ENCODE measurements at regions not wholly inside any gene's neighbourhood (a gene's known extent, or its start where the extent isn't known, plus 50 kb on each side); places are given as distances from the start of the nearest gene placed in this dataset.

GRCh38 chr11:120055646-120056045 lies 82.3 kb downstream of the TRIM29 start:
- H3K79me2 ChIP-seq (ENCODE audit: control insufficient read depth, low read length) = no peaks in the 10 kb centered on the region
- no peaks in the 10 kb centered on the region for H3K9me3 ChIP-seq (ENCODE audit: control insufficient read depth, insufficient read depth, low read length)
- peaks cover 19% of the 10 kb centered on the region for H3K27me3 ChIP-seq (ENCODE audit: control insufficient read depth, low read length)
- no peak for TF ChIP-seq EZH2phosphoT487 (IDR thresholded peaks at IDR 0.05; ENCODE audit: borderline replicate concordance, low read length)
- no peak for TF ChIP-seq CTCF (IDR thresholded peaks at IDR 0.05; ENCODE audit: low read depth, low read length, poor library complexity, severe bottlenecking)
- no peaks in the 10 kb centered on the region for H3F3A ChIP-seq (ENCODE audit: control insufficient read depth, insufficient read depth)
- no peaks in the 10 kb centered on the region for H3K4me1 ChIP-seq (ENCODE audit: control insufficient read depth, low read length)
- H3K4me2 ChIP-seq (ENCODE audit: low read length) = no peak overlapping the region
- H3K27ac ChIP-seq (ENCODE audit: low read depth, low read length) = no peak overlapping the region
- H4K20me1 ChIP-seq (ENCODE audit: control insufficient read depth, insufficient read depth, low read depth, low read length) = no peaks in the 10 kb centered on the region
- H3K9me2 ChIP-seq (replicated peaks; ENCODE audit: control insufficient read depth, low read length) = no peaks in the 10 kb centered on the region
- H3K36me3 ChIP-seq (ENCODE audit: control insufficient read depth, low read length) = no peaks in the 10 kb centered on the region
- H3K4me3 ChIP-seq (ENCODE audit: low read length) = no peak overlapping the region

- Histone ChIP-seq H3F3A (ENCODE audit: control insufficient read depth, insufficient read depth) (no peaks in the 10 kb centered on the region), H3K27me3 (ENCODE audit: control insufficient read depth, low read length) (peaks cover 19% of the 10 kb centered on the region), H3K9me2 (replicated peaks; ENCODE audit: control insufficient read depth, low read length) (no peaks in the 10 kb centered on the region), H3K4me1 (ENCODE audit: control insufficient read depth, low read length) (no peaks in the 10 kb centered on the region), H3K4me3 (ENCODE audit: low read length) (no peak overlapping the region), H3K27ac (ENCODE audit: low read depth, low read length) (no peak overlapping the region), H3K36me3 (ENCODE audit: control insufficient read depth, low read length) (no peaks in the 10 kb centered on the region), H3K4me2 (ENCODE audit: low read length) (no peak overlapping the region), H3K79me2 (ENCODE audit: control insufficient read depth, low read length) (no peaks in the 10 kb centered on the region), H4K20me1 (ENCODE audit: control insufficient read depth, insufficient read depth, low read depth, low read length) (no peaks in the 10 kb centered on the region), H3K9me3 (ENCODE audit: control insufficient read depth, insufficient read depth, low read length) (no peaks in the 10 kb centered on the region)
- TF ChIP-seq EZH2phosphoT487 (IDR thresholded peaks at IDR 0.05; ENCODE audit: borderline replicate concordance, low read length) = no peak
Observed at GRCh38 chr11:120054753-120055045, 83.2 kb downstream of the TRIM29 start.

GRCh38 chr11:120054016-120054752 lies 83.7 kb downstream of the TRIM29 start:
- Histone ChIP-seq H3K79me2 (ENCODE audit: control insufficient read depth, low read length) (no peaks in the 10 kb centered on the region), H3K4me1 (ENCODE audit: control insufficient read depth, low read length) (no peaks in the 10 kb centered on the region), H3K9me2 (replicated peaks; ENCODE audit: control insufficient read depth, low read length) (no peaks in the 10 kb centered on the region), H3K4me2 (ENCODE audit: low read length) (no peak overlapping the region), H4K20me1 (ENCODE audit: control insufficient read depth, insufficient read depth, low read depth, low read length) (no peaks in the 10 kb centered on the region), H3K9me3 (ENCODE audit: control insufficient read depth, insufficient read depth, low read length) (no peaks in the 10 kb centered on the region), H3F3A (ENCODE audit: control insufficient read depth, insufficient read depth) (no peaks in the 10 kb centered on the region), H3K27me3 (ENCODE audit: control insufficient read depth, low read length) (peaks cover 14% of the 10 kb centered on the region), H3K36me3 (ENCODE audit: control insufficient read depth, low read length) (no peaks in the 10 kb centered on the region), H3K27ac (ENCODE audit: low read depth, low read length) (no peak overlapping the region), H3K4me3 (ENCODE audit: low read length) (no peak overlapping the region)
- TF ChIP-seq EZH2phosphoT487 (IDR thresholded peaks at IDR 0.05; ENCODE audit: borderline replicate concordance, low read length) = no peak
- no peak for TF ChIP-seq CTCF (IDR thresholded peaks at IDR 0.05; ENCODE audit: low read depth, low read length, poor library complexity, severe bottlenecking)

GRCh38 chr11:120052196-120052775 lies 85.6 kb downstream of the TRIM29 start:
- Histone ChIP-seq H4K20me1 (ENCODE audit: control insufficient read depth, insufficient read depth, low read depth, low read length) (no peaks in the 10 kb centered on the region), H3F3A (ENCODE audit: control insufficient read depth, insufficient read depth) (no peaks in the 10 kb centered on the region), H3K27me3 (ENCODE audit: control insufficient read depth, low read length) (peaks cover 10% of the 10 kb centered on the region; the same call in 1 of the 2 replicates), H3K4me1 (ENCODE audit: control insufficient read depth, low read length) (no peaks in the 10 kb centered on the region), H3K79me2 (ENCODE audit: control insufficient read depth, low read length) (no peaks in the 10 kb centered on the region), H3K9me2 (replicated peaks; ENCODE audit: control insufficient read depth, low read length) (no peaks in the 10 kb centered on the region), H3K36me3 (ENCODE audit: control insufficient read depth, low read length) (no peaks in the 10 kb centered on the region), H3K27ac (ENCODE audit: low read depth, low read length) (no peak overlapping the region), H3K9me3 (ENCODE audit: control insufficient read depth, insufficient read depth, low read length) (no peaks in the 10 kb centered on the region; the same call in 1 of the 2 replicates), H3K4me3 (ENCODE audit: low read length) (no peak overlapping the region), H3K4me2 (ENCODE audit: low read length) (no peak overlapping the region)
- TF ChIP-seq EZH2phosphoT487 (IDR thresholded peaks at IDR 0.05; ENCODE audit: borderline replicate concordance, low read length) = no peak
- TF ChIP-seq CTCF (IDR thresholded peaks at IDR 0.05; ENCODE audit: low read depth, low read length, poor library complexity, severe bottlenecking) = no peak
